CD8-positive, alpha-beta memory T cell (primary cell): ENCODE measurements at regions not wholly inside any gene's neighbourhood (a gene's known extent, or its start where the extent isn't known, plus 50 kb on each side); places are given as distances from the start of the nearest gene placed in this dataset.

Experiments used
- CTCF ChIA-PET: fragments of 350-600 bp; sonication (Branson Sonifier 250); formaldehyde crosslinking; loops from one replicate; lab custom pipeline; 2021; ENCODE audit warnings: antibody characterized with exemption; lab: Charles Lee
- POLR2A ChIA-PET: fragments of 350-600 bp; sonication (Branson Sonifier 250); formaldehyde crosslinking; loops from one replicate; lab custom pipeline; 2021; ENCODE audit warnings: antibody characterized with exemption; lab: Charles Lee
- DNase-seq, 5 donors: peaks; one replicate each; pipeline versions ENCODE4 v3.0.0 to v3.0.0-alpha.2; 2020 to 2022; ENCODE audit warnings: mixed read lengths in 1 of 5
- H3K27ac ChIP-seq: one replicate; pipeline ENCODE4 v1.7.0; 2013; ENCODE audit warnings: low read depth, mild to moderate bottlenecking, low read length, moderate library complexity
- H3K27me3 ChIP-seq: 2 replicates; pipeline ENCODE4 v1.7.0; 2013; ENCODE audit warnings: low read length, mild to moderate bottlenecking; ENCODE audit not compliant: insufficient read depth, poor library complexity, severe bottlenecking
- H3K36me3 ChIP-seq: 2 replicates; pipeline ENCODE4 v1.7.0; 2013; ENCODE audit warnings: mild to moderate bottlenecking, low read length, moderate library complexity; ENCODE audit not compliant: insufficient read depth
- H3K4me1 ChIP-seq: 2 replicates; pipeline ENCODE4 v1.7.0; 2013; ENCODE audit warnings: mild to moderate bottlenecking, low read length, moderate library complexity; ENCODE audit not compliant: insufficient read depth
- H3K4me3 ChIP-seq: 2 replicates; pipeline ENCODE4 v1.7.0; 2013; ENCODE audit warnings: mild to moderate bottlenecking, low read length
- H3K9me3 ChIP-seq: 2 replicates; pipeline ENCODE4 v1.7.0; 2013; ENCODE audit warnings: mild to moderate bottlenecking, low read length
- H3K27ac Mint-ChIP-seq, 8 donors: one replicate each; pipeline ENCODE4 v1.8.0; 2020 to 2021; ENCODE audit warnings: mixed read lengths in 8 of 8, mild to moderate bottlenecking in 6 of 8, inconsistent platforms in 3 of 8, moderate library complexity in 3 of 8
- H3K27me3 Mint-ChIP-seq, 2 donors: one replicate each; pipeline ENCODE4 v1.8.0; 2020 to 2021; ENCODE audit warnings: mixed read lengths in 2 of 2, mild to moderate bottlenecking in 1 of 2, moderate library complexity in 1 of 2
- H3K36me3 Mint-ChIP-seq, 3 donors: one replicate each; pipeline ENCODE4 v1.8.0; 2020 to 2021; ENCODE audit warnings: mixed read lengths in 3 of 3, inconsistent platforms in 1 of 3, mild to moderate bottlenecking in 1 of 3
- H3K4me1 Mint-ChIP-seq, 3 donors: one replicate each; pipeline ENCODE4 v1.8.0; 2020 to 2021; ENCODE audit warnings: mixed read lengths in 3 of 3, inconsistent platforms in 1 of 3, mild to moderate bottlenecking in 1 of 3
- H3K4me3 Mint-ChIP-seq, 7 donors: one replicate each; pipeline ENCODE4 v1.8.0; 2020 to 2021; ENCODE audit warnings: mixed read lengths in 7 of 7, mild to moderate bottlenecking in 6 of 7, moderate library complexity in 4 of 7, inconsistent platforms in 2 of 7
- H3K9me3 Mint-ChIP-seq, 5 donors: one replicate each; pipeline ENCODE4 v1.8.0; 2020 to 2022; ENCODE audit warnings: mixed read lengths in 5 of 5, mild to moderate bottlenecking in 3 of 5, moderate library complexity in 2 of 5, inconsistent platforms in 1 of 5

DNA sequence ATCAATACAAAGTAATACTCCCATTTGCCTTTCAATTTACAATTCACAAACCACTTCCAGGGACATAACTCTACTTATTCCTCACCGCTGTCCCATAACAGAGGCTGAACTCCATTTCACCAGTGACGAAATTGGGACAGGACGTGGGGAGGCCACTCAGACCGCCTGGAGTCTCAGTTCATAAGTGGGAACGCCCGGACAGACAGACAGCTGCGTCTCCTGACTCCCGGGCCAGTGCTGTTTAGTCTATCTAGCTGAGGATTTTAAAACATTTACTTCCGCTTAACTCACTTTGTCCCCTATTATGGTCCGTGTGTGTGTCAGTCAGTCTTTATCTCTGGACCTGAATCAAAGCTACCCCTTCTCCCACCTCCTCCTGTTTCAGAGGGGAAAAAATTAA lies 67.4 kb upstream of the ZNF438 start:
- H3K9me3 ChIP-seq, result no peaks in the 10 kb centered on the region
- H3K27ac ChIP-seq, result no peak overlapping the region
- H3K36me3 Mint-ChIP-seq, result no peaks in the 10 kb centered on the region
- peaks cover 4 to 10% (median 9%) of the 10 kb centered on the region in 3 donors for H3K4me1 Mint-ChIP-seq
- ChIA-PET POLR2A (no interaction called here), CTCF (no interaction called here)
- H3K27me3 ChIP-seq, result no peaks in the 10 kb centered on the region
- H3K4me3 Mint-ChIP-seq, result no peak overlapping the region
- no peaks in the 10 kb centered on the region for H3K9me3 Mint-ChIP-seq
- no peak overlapping the region for H3K27ac Mint-ChIP-seq
- H3K4me1 ChIP-seq, result no peaks in the 10 kb centered on the region
- H3K27me3 Mint-ChIP-seq, result peaks cover 5 to 21% of the 10 kb centered on the region in 2 donors
- no peaks in the 10 kb centered on the region for H3K36me3 ChIP-seq
- no peak overlapping the region for H3K4me3 ChIP-seq
- no peak for DNase-seq

DNA sequence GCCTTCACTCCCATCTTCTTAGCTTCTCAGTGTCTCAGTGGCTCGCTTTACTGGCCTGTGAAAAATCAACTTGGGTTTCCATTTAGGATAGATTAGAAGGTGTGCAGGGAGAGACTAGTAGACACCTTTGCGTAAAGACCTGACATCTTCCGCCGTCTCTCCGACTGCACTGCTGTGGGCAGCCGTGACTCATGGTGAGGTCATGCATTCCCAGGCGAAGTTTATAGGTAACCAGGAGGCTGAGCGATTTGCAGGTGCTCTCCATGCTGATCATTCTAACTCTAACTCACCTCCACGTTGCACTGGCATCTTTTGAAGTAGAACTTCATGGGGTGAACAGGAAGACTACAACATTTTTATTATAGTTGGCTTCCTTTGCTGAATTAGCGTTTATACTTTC lies 68.0 kb upstream of the ZNF438 start:
- no peaks in the 10 kb centered on the region for H3K36me3 Mint-ChIP-seq
- Histone ChIP-seq H3K27me3 (no peaks in the 10 kb centered on the region), H3K4me1 (no peaks in the 10 kb centered on the region), H3K27ac (no peak overlapping the region), H3K36me3 (no peaks in the 10 kb centered on the region), H3K4me3 (no peak overlapping the region), H3K9me3 (no peaks in the 10 kb centered on the region)
- H3K4me3 Mint-ChIP-seq, result no peak overlapping the region
- H3K4me1 Mint-ChIP-seq, result peaks cover 4 to 10% (median 9%) of the 10 kb centered on the region in 3 donors
- H3K27me3 Mint-ChIP-seq, result peaks cover 5 to 18% of the 10 kb centered on the region in 2 donors
- POLR2A ChIA-PET, result no interaction called here
- no peaks in the 10 kb centered on the region for H3K9me3 Mint-ChIP-seq
- CTCF ChIA-PET, result no interaction called here
- no peak for DNase-seq
- no peak overlapping the region for H3K27ac Mint-ChIP-seq

GRCh38 chr10:31100115-31100601 lies 68.5 kb upstream of the ZNF438 start:
- Mint-ChIP-seq H3K9me3 (no peaks in the 10 kb centered on the region), H3K36me3 (no peaks in the 10 kb centered on the region), H3K27me3 (peaks cover 5 to 18% of the 10 kb centered on the region in 2 donors), H3K4me3 (no peak overlapping the region), H3K27ac (no peak overlapping the region), H3K4me1 (peaks cover 4 to 10% (median 9%) of the 10 kb centered on the region in 3 donors)
- H3K36me3 ChIP-seq, result no peaks in the 10 kb centered on the region
- H3K27ac ChIP-seq, result no peak overlapping the region
- POLR2A ChIA-PET, result no interaction called here
- H3K9me3 ChIP-seq, result no peaks in the 10 kb centered on the region
- no peak overlapping the region for H3K4me3 ChIP-seq
- CTCF ChIA-PET, result no interaction called here
- H3K27me3 ChIP-seq, result no peaks in the 10 kb centered on the region
- no peaks in the 10 kb centered on the region for H3K4me1 ChIP-seq
- no peak for DNase-seq

GRCh38 chr10:31100662-31101061 lies 69.0 kb upstream of the ZNF438 start:
- Histone ChIP-seq H3K4me3 (no peak overlapping the region), H3K27me3 (no peaks in the 10 kb centered on the region), H3K4me1 (no peaks in the 10 kb centered on the region), H3K36me3 (no peaks in the 10 kb centered on the region), H3K27ac (no peak overlapping the region), H3K9me3 (no peaks in the 10 kb centered on the region)
- Mint-ChIP-seq H3K27me3 (peaks cover 5 to 18% of the 10 kb centered on the region in 2 donors), H3K36me3 (no peaks in the 10 kb centered on the region), H3K4me1 (peaks cover 4 to 10% (median 9%) of the 10 kb centered on the region in 3 donors), H3K27ac (no peak overlapping the region), H3K4me3 (no peak overlapping the region), H3K9me3 (no peaks in the 10 kb centered on the region)
- ChIA-PET POLR2A (no interaction called here), CTCF (interaction anchor here (0.6 to 1.5 kb wide), 2 partner anchors 17 to 436 kb away, joined by 3 to 5 read pairs; no protein-coding TSS in a partner anchor)
- DNase-seq, result no peak

GRCh38 chr10:31101123-31101522 lies 69.5 kb upstream of the ZNF438 start:
- Mint-ChIP-seq H3K36me3 (no peaks in the 10 kb centered on the region), H3K27ac (no peak overlapping the region), H3K4me1 (peaks cover 4 to 10% (median 9%) of the 10 kb centered on the region in 3 donors), H3K9me3 (no peaks in the 10 kb centered on the region), H3K4me3 (no peak overlapping the region), H3K27me3 (peaks cover 5 to 14% of the 10 kb centered on the region in 2 donors)
- ChIA-PET POLR2A (no interaction called here), CTCF (interaction anchor here (0.6 to 1.5 kb wide), 2 partner anchors 17 to 435 kb away, joined by 3 to 5 read pairs; no protein-coding TSS in a partner anchor)
- no peak for DNase-seq
- Histone ChIP-seq H3K4me3 (no peak overlapping the region), H3K4me1 (no peaks in the 10 kb centered on the region), H3K9me3 (no peaks in the 10 kb centered on the region), H3K27me3 (no peaks in the 10 kb centered on the region), H3K36me3 (no peaks in the 10 kb centered on the region), H3K27ac (no peak overlapping the region)

GRCh38 chr10:31102421-31102820 lies 70.8 kb upstream of the ZNF438 start:
- peaks cover 4 to 10% (median 9%) of the 10 kb centered on the region in 3 donors for H3K4me1 Mint-ChIP-seq
- ChIA-PET CTCF (no interaction called here), POLR2A (no interaction called here)
- no peaks in the 10 kb centered on the region for H3K4me1 ChIP-seq
- H3K36me3 ChIP-seq, result no peaks in the 10 kb centered on the region
- H3K4me3 ChIP-seq, result no peak overlapping the region
- H3K27ac Mint-ChIP-seq, result no peak overlapping the region
- no peaks in the 10 kb centered on the region for H3K9me3 ChIP-seq
- H3K4me3 Mint-ChIP-seq, result no peak overlapping the region
- peaks cover 3 to 8% of the 10 kb centered on the region in 2 donors for H3K27me3 Mint-ChIP-seq
- no peaks in the 10 kb centered on the region for H3K36me3 Mint-ChIP-seq
- DNase-seq, result no peak
- no peaks in the 10 kb centered on the region for H3K9me3 Mint-ChIP-seq
- no peak overlapping the region for H3K27ac ChIP-seq
- H3K27me3 ChIP-seq, result no peaks in the 10 kb centered on the region

GRCh38 chr10:31103112-31103511 lies 71.4 kb upstream of the ZNF438 start:
- Mint-ChIP-seq H3K4me1 (peaks cover 4 to 10% (median 9%) of the 10 kb centered on the region in 3 donors), H3K27ac (no peak overlapping the region), H3K4me3 (no peak overlapping the region), H3K9me3 (no peaks in the 10 kb centered on the region), H3K36me3 (no peaks in the 10 kb centered on the region), H3K27me3 (peaks cover 3 to 8% of the 10 kb centered on the region in 2 donors)
- no peak overlapping the region for H3K27ac ChIP-seq
- H3K4me1 ChIP-seq, result no peaks in the 10 kb centered on the region
- no peaks in the 10 kb centered on the region for H3K36me3 ChIP-seq
- H3K9me3 ChIP-seq, result no peaks in the 10 kb centered on the region
- ChIA-PET CTCF (no interaction called here), POLR2A (no interaction called here)
- no peak overlapping the region for H3K4me3 ChIP-seq
- no peaks in the 10 kb centered on the region for H3K27me3 ChIP-seq
- no peak for DNase-seq

- DNase-seq, result no peak
- Mint-ChIP-seq H3K27me3 (peaks cover 5 to 14% of the 10 kb centered on the region in 2 donors), H3K27ac (no peak overlapping the region), H3K4me1 (no peaks in the 10 kb centered on the region), H3K9me3 (peaks cover 0 to 10% (median 3%) of the 10 kb centered on the region in 5 donors), H3K4me3 (no peak overlapping the region), H3K36me3 (peaks cover 0 to 4% (median 0%) of the 10 kb centered on the region in 3 donors)
- H3K9me3 ChIP-seq, result no peaks in the 10 kb centered on the region
- CTCF ChIA-PET, result no interaction called here
- H3K27ac ChIP-seq, result no peak overlapping the region
- POLR2A ChIA-PET, result no interaction called here
- H3K27me3 ChIP-seq, result no peaks in the 10 kb centered on the region
- H3K4me1 ChIP-seq, result no peaks in the 10 kb centered on the region
- no peak overlapping the region for H3K4me3 ChIP-seq
- H3K36me3 ChIP-seq, result no peaks in the 10 kb centered on the region
These were observed 81.3 kb upstream of the ZNF438 start for GRCh38 chr10:31112961-31113360.
